GM18909 (cell line): ENCODE measurements at regions not wholly inside any gene's neighbourhood (a gene's known extent, or its start where the extent isn't known, plus 50 kb on each side); places are given as distances from the start of the nearest gene placed in this dataset.
"Not testable (repeated sequence)": the region's sequence is repeated elsewhere in the genome, so short reads cannot be mapped to it uniquely, and the experiment has no call there.

Source experiments
- ATAC-seq: cut with Tn5 transposase; IDR thresholded peaks from one replicate; pipeline ENCODE4 v1.9.1; 2021; ENCODE audit warnings: mild to moderate bottlenecking; ENCODE audit not compliant: unreplicated experiment, poor library complexity

DNA sequence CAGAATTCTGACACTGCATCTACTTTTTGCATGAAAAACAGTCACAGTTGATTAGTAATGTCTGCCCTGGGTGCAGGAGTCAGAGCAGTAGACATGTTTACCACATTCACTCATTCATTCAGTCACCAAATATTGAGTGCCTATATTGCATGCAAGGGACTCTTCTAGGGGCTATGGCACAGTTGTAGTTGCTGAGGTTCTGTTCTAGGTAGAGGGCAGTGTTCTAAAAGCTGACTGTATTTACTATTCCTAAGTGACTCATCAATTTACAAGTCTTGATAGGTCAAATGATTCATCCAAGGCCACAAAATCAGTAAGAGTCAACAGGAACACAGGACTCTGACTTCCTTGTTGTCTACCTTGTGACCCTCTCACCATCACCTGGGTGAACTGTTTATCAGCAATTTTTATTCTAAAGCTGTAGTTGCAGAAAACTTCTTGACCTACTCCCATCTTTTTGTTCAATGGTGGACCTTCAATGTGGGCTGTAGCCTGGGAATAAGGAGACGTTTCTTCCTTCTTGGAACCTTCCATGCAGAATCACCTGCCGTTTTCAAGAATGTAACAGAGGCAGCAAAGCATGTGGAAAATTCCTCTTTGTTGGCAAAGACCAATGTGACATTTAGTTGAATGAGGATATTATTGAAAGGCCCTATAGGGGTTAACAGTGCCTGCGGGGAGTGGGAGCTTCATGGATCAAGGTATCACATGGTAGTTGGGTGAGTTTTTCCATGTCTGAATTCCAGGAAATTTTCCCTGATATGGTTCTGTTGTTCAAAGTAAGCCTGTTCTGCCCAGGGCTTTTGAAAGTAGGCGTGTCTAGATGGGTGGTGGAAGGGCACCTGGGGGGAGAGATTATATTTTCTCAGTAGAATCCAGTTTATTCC lies 223.2 kb downstream of the KTN1 start:
- ATAC-seq = no peak

DNA sequence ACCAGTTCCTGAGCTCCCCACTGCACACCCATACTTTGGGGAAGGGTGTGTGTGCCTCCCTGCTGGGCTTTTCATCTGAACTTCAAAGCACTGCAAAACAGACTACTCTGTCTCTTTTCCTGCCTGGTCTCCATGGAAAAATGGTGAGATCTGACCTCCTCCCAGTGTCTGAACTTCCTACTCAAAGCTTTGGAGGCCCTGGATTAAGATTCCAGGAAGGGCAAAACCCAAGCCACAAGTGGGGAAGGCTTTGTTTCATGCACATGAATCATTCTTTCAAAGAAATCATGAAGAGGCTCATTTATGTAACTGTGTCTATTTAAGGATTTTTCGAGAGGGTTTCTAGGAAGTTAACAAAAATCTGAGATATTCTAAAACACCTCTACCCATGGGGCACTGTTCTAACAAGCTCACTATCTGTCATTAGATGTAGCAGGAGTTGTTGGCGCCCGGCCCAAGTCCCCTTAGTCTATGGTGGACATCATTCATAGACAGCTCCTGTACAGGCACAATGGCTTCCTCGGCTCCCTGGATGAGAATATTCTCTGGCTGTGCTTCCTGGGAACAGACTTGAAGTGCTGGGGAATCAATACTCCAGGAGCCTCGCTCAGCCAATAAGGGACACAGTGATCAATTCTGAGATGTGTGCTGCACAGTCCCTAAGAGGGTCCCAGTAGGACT lies 224.0 kb downstream of the KTN1 start:
- no peak for ATAC-seq

DNA sequence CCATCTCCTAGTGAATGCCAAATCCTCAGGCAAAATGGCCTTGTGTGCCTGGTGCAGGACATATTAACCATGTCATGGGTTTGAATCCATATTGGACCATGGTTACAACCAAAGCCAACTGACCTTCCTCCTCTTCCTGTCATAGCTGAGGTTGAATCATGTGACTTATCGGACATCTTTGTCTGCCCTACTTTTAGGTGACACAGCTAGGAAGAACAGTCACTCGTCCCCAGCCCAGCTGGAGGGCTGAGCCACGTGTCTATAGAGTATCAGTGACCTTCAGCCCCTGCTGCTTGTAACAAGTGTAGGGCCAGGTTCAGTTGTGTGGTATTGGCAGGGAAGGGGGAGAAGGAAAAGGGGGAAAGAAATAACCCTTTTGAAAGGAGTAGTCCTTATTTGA lies 225.2 kb downstream of the KTN1 start:
- no peak for ATAC-seq

DNA sequence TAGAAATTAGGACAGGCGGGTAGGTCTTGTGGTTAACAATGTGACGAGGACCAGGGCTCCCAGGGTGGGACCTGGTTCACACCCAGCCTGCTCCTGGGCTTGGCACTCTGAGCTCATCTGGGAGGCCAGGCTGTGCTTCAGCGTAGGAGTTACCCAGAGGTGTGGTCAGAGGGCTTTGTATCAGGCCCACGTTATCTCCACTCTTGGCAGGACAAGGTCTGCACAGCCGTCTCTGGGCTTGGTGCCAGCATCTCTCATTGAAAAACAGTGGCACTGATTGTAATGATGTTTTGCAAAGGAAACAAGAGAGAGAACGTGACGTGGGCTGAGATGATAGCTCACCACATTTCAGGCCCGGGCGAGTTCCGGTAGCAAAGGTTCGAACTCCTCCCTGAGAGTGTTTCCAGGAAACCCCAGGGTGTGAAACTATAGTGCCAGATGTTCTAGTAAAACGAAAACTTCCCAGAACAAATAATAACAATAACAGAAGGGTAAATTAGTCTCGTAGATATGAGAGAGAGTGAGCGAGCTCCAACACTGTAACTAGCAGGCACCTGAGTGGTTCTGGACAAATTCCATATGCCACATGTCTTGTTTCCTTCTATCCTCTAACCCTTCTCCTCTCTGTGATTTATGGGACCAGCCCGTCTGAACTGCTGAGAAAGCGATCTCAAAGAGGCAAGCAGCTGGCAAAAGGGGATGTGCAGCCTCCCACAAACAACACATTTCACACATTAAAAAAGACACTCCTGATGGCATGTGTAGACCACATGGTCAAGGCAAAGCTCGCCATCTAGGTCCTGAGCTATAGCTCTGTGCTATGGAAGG lies 227.3 kb downstream of the KTN1 start:
- peak; percentile 72 for ATAC-seq

DNA sequence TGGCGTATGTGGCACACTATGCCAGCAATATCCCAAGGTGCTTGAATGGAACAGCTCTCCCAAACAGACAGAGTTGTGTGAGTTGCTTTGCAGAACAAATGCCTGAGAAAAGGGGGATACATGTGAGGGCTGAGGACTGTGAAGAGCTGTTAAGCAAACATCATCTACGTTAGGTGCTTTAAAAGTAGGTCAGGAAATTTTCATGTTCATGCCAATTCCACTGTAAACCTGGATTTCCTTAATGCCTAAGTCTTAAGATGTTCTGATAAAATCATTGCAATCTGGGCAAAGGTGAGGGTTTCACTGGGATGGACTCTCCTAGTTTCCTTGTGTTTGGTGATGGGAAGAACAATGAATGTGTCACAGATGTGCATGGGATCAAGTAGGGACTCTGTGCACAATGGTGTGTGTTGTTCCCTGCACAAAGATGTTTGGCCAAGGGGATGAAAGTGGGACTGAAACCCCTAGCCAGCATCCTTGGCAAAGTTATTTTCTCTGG lies 227.9 kb downstream of the KTN1 start:
- ATAC-seq = no peak

DNA sequence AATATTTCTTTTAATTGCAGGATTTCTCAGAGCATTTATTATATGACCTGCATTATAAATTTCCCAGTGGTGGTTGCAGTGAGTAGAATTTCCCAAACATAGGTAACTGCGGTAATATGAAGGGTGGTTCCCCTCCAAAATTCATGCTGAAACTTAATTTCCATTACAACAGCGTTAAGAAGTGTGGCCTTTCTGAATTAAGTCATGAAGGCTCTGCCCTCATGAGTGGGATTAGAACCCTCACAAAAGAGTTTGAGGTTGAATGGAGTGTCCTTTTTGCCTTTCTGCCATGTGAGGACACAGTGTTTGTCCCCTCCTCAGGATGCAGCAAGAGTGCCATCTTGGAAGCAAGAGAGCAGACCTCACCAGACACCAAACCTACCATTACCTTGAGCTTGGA lies 233.6 kb downstream of the KTN1 start:
- no peak for ATAC-seq

DNA sequence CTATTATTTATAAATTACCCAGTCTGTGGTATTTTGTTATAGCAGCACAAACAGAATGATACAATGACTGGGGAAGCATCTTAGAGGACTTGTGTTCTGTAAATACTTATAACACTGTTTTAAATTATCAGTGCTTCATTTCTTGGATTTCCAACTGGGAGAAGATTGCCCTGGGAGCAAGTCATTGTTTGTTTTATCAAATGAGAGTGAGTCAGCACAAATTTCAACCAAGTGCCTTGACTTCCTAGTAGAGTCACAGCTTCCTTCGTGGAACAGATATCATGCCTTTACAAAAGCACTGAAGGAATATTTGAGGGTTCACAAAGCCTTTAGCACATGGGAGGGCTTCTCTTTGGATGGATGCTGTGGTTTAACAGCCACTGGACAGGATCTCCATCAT lies 234.1 kb downstream of the KTN1 start:
- ATAC-seq = no peak

DNA sequence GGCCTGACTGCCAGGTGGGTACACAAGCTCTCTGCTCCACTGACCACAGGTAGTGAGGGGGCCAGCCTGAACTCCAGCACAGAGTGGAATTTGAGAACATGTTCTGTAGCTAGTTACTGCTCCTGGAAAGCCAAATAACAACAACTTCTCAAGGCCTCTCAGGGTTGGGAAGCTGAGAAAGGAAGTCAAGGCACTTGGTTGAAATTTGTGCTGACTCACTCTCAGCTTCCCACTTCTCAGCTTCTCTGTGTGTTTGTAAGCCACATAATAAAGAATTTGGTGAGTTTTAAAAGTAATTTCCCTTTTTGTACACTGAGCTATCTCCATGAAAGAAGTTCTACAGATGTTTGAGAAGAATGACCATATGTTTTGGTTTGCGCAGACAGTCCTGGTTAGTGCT lies 234.9 kb downstream of the KTN1 start:
- ATAC-seq = no peak

DNA sequence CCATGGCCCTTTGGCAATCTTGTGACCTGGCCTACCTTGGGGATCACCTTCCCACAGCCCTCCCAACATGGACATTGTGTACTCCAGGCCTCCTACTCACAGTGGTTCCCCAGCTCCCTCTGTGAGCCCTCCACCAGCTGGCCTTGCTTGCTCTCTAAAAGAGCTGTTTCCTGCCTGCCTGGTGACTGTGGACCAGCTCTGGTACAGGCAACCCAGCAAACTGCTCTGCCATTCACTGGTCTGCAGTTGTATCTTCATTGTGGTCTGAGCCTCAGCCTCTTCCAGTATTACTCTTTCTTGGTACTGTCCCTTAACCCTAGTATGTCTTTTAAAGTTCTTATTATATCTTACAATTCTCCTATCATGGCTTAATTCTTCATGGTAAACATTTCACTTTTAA lies 236.2 kb downstream of the KTN1 start:
- no peak for ATAC-seq

DNA sequence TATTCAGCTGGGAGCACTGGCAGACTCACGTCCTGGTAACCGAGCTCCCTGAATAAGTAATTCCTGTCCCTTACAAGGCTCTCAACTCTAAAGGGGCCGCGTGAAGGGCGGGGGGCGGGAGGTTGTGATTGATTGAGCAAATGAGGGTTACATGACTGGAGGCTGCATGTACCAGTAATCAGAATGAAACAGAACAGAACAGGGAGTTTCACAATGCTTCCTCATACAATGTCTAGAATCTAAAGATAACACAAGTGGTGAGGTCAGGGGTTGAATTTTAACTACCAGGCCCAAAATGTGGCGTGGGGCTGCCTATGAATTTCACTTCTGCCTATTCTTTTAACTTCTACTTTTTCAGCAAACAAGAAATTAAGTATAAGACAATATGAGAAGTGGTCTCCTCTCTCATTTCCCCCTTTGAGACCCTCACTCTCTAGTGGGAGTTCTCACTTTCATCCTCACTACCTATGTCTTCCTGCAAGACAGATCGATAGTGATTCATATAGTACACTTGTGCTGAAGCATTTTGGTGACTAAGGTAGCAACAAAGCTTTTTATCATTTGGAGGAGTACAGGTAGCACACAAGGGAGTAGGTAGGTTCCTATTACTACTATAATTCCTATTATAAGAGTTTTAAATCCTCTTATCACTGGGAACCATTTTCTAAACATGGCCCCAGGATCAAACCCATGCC lies 239.8 kb downstream of the KTN1 start:
- peak; percentile 87 for ATAC-seq

DNA sequence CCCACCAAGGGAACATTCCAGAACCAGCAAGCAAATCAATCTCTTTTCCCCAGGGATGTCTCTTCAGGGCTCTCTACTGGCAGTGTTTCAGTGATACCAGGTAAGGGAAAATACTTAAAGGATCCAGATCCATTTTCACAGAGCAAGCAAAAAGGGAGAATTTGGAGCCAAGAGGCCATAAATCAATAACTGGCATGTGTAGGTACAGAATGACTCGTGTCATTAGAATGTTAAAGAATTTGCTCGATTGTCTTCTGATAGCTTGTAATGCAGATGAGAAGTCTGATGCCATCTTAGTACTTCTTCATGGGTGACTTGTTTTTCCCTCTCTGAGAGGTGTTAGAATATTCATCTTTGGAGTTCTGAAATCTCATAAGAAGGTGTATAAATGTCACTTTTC lies 242.9 kb downstream of the KTN1 start:
- ATAC-seq = no peak

DNA sequence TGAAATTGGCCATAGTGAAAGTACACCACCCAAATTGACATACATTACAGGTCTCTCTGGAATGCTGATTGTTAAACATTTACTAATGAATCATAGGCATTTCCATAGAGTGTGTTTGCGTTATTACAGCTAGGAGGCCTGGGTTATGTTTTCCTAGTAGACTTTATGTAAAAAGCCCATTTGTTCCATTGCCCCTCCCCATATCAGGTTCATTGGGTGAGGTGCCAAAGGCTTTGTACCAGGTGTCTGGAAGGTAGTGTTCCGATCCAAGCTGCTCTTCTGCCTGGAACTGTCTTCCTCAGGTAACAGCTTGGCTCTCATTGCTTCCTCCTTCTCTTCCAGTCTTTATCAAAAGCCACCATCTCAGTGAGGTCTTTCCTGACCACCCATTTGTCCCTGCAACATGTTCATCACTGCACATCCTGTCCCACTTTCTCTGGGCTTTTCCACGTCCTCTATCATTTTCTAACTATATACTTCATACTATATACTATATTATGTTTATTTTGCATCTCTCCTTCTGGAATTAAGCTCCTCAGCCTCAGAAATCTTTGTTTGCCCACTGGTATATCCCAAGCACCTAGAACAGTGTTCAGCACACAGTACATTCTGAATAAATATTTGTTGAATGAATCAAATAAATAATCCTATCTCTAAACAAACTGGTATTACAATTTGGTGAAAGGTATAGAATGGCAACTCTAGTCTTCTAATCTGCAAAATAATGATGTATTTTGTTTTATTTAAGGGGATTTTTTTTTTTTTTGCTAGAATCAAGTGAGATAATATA lies 252.3 kb downstream of the KTN1 start:
- ATAC-seq = no peak

DNA sequence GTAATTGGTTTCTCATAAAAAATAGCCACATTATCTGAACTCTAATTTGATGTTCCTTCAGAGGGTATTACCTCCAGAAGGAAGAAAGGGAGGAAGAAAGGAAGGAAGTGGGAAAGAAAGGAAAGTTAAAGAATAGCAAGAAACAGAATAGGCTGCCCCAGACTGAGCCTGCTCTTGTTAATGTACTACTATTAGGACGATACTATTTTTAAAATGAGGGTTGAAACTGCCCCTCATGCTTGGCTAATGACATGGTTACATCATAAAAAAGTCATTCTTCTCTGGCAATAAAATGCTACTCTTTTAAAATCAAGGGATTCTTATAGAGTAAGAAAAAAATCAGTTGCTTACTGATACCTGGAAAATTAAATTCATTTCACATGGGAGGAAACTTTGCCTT lies 253.0 kb downstream of the KTN1 start:
- peak; percentile 45 for ATAC-seq

DNA sequence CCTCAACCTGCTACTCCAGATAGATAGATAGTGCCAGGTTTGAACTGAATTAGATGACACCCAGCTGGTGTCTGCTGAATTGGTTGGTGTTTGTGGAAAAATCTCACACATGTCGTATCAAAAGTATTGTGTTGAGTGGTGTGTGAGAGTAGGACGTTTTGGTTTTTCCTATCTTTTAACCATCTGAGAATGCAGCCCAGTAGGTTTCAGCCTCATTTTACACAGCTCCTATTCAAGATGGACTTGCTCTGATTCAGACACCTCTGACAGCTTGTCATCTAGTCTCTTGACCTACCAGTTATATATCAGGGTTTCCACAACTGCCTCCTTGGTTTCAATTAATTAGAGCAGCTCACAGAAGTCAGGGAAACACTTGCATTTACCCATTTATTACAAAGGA lies 254.4 kb downstream of the KTN1 start:
- ATAC-seq = no peak

DNA sequence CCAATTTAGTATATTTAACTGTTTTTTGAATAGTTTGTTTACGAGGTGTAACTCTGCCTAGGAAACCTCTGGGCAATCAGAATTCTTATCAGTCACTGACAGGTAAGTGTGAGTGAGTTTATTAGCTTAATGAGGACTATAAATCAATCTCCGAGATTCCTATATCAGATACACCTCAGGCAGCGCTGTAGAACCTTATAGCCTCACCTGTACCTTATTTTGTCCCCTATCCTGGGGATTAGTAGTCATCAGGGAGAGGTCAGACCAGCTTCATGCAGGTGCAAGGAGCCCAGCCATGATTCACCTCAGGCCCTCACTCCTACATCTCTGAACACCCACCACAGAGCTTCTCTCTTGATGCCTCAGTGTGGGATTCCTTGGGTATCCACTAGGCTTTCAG lies 256.0 kb downstream of the KTN1 start:
- ATAC-seq = no peak

DNA sequence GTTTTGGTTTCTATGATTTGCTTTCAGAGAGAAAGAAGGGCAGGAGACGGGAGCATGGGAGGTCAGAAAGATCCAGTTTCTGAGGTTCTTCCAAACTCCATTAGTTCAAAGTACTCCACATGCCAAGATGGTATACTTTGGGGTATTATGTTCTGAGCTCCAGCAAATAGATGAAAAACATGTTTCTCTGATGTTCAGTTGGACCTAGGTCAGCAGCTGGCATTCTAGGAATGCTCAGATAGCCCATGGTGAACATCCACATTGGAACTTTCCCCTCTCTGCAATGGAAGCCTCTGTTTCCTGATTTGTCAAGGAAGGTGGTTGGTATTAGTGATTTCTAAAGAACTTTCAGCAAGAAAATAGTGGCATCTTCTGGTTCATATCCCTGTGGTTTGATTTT lies 257.5 kb downstream of the KTN1 start:
- no peak for ATAC-seq

DNA sequence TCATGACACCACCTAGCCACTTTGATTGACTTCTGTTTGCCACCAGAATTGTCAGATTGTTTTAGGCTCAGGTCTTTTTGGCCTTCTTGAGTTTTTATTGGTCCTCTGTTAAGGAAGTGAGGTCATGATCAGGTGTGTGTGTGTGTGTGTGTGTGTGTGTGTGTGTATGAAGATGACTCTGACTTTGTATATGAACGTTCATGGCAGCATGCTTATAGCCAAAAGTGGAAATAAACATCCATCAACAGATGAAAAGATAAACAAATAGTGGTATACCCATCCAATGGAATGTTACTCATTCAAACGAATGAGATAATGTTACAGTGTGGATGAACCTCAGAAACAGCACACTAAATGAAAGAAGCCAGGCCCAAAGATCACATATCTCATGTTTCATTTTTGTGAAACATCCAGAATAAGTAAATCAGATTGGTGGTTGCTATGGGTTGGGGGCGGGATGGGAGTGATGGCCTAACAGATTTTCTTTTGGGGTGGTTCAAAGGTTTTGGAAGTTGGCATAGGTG lies 258.6 kb downstream of the KTN1 start:
- ATAC-seq = no peak

DNA sequence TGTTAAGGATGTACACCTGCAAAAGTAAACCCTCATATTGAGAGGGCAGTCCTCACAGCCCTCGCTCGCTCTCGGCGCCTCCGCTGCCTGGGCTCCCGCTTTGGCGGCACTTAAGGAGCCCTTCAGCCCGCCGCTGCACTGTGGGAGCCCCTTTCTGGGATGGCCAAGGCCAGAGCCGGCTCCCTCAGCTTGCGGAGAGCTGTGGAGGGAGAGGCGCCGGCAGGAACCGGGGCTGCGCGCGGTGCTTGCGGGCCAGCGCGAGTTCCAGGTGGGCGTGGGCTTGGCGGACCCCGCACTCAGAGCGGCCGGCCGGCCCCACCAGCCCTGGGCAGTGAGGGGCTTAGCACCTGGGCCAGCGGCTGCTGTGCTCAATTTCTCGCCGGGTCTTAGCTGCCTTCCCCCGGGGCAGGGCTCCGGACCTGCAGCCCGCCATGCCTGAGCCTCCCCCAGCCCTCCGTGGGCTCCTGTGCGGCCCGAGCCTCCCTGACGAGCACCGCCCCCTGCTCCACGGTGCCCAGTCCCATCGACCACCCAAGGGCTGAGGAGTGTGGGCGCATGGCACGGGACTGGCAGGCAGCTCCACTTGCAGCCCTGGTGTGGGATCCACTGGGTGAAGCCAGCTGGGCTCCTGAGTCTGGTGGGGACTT lies 259.4 kb downstream of the KTN1 start:
- not testable (repeated sequence) for ATAC-seq

DNA sequence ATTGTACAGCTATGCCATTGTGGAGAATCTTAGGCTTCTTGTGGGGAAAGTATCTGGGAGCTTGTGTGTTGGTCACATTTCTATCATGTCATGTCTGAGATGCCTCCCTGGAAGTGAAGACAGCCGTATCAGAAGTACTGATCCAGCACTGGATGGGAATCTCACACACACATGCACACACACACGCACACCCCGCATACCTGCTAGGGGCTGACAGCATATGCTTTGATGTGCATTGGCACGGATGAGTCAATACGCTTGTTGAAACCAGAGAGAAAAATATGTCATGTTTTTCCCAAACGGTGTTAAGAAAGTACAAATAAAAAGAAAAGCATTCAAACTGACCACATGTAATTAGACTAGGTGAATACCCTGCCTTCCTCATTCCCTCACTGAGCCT lies 260.8 kb downstream of the KTN1 start:
- no peak for ATAC-seq
